ENCODE measurements at regions not wholly inside any gene's neighbourhood (a gene's known extent, or its start where the extent isn't known, plus 50 kb on each side); places are given as distances from the start of the nearest gene placed in this dataset.

DNA sequence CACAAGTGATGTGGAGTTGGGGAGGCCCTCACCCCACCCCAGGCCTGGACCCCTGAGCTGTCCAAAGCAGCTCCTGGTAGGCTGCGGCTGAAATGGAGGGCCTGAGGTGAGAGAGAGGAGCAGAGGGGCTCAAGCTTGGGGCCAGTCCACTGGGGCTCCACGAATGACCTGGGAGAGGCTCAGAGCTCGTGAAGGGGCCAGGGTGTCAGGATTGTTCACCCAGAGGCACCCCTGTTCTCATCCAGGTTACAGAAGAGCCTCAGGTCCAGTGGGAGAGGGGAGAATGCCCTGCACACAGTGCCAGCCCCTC lies 102.2 kb upstream of the RET start:
- TF ChIP-seq, protein P1, sequence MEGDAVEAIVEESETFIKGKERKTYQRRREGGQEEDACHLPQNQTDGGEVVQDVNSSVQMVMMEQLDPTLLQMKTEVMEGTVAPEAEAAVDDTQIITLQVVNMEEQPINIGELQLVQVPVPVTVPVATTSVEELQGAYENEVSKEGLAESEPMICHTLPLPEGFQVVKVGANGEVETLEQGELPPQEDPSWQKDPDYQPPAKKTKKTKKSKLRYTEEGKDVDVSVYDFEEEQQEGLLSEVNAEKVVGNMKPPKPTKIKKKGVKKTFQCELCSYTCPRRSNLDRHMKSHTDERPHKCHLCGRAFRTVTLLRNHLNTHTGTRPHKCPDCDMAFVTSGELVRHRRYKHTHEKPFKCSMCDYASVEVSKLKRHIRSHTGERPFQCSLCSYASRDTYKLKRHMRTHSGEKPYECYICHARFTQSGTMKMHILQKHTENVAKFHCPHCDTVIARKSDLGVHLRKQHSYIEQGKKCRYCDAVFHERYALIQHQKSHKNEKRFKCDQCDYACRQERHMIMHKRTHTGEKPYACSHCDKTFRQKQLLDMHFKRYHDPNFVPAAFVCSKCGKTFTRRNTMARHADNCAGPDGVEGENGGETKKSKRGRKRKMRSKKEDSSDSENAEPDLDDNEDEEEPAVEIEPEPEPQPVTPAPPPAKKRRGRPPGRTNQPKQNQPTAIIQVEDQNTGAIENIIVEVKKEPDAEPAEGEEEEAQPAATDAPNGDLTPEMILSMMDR (IDR thresholded peaks at IDR 0.05; ENCODE audit: low read depth, low read length), result no peak
- no peak for TF ChIP-seq POLR2A (IDR thresholded peaks at IDR 0.05; ENCODE audit: extremely low read depth, insufficient read length)
- TF ChIP-seq, protein P2, sequence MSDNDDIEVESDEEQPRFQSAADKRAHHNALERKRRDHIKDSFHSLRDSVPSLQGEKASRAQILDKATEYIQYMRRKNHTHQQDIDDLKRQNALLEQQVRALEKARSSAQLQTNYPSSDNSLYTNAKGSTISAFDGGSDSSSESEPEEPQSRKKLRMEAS (IDR thresholded peaks at IDR 0.05; ENCODE audit: low read depth, low read length), result no peak
